Stimulated activated CD8-positive, alpha-beta memory T cell treated with anti-CD3 and anti-CD28 coated beads, Interleukin-4, amount 100 ng/mL, for 48 hours (primary cell): ENCODE measurements at regions not wholly inside any gene's neighbourhood (a gene's known extent, or its start where the extent isn't known, plus 50 kb on each side); places are given as distances from the start of the nearest gene placed in this dataset.

ENCODE experiments used
- DNase-seq: peaks from one replicate; pipeline ENCODE4 v3.0.0-alpha.2; 2020

DNA sequence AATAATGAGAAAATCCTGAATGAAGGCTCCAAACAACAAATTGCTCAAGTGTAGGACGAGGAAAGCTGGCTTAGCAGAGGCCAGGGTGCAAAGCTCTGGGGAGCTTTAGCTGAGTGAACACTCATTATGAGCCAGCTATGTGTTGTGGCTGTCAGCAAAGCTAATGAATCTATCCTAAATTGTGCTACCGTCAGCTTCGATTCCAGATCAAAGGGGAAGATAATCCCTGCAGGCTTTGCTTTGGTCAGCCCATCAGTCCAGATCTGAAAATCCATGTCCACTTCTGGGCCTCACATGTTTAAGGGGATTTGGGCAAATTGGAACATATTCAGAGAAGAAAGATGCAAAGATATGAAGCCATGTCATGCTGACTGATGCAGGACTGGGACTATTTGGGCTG is 180.9 kb upstream of the ZBED5 start:
- no peak for DNase-seq

DNA sequence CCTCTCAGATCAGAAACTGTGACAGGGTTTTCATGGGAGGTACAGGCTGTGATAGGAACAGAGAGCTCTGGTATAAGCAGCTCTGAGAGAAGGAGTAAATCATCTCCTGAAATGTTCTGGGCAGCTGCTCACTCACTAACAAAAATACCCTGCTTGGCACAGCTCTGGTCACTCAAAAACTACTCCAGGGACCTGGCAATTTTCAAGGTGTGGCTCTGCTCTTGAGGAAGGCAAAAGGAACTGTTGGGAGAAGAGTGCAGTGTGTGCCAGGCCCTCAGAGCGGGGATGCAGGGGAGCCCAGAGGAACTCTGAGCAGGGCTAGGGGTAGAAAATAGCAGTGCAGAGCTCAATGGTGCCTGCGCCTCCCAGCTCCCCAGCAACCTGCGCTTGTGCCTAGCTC is 180.5 kb upstream of the ZBED5 start:
- DNase-seq: no peak

DNA sequence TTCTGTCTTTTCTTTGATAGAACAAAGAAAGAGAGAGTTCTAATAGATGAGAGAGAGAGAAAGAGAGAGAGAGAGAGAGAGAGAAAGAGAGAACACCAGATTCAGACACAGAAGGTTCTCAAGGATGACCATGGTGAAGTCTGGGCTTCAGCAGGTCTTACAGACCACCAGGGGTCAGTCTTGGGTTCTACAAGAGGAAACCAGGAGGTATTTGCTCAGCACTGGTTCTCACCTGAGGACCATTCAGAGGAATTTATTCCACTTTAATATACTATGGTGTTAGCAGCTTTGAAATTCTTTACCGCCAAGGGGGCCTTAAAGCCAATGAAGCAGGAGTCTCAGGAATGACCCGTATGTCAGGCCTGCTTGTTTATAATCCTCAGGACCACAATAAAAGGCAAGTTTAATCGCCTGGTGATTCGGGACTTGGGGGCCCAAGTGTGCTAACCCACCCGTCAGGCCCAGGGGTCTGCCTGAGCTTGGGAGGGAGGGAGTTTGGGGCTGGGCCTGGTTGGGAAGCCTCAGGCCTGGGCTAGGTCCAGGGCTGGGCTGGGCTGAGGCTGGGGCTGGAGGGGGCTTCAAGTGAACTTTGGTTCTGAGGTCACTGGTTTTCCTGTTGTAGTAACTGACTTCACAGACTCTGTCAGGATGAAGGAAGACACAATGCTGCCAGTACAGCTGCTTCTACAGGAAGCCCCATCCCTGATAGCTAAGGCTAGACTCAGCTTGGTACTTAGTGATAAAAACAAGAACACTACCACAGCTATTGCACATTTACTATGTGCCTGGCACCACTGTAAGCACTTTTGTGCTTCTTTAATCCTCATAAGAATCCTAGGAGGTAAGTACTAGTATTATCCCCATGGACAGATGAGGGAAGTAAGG is 179.2 kb upstream of the ZBED5 start:
- DNase-seq: peak; percentile 31

DNA sequence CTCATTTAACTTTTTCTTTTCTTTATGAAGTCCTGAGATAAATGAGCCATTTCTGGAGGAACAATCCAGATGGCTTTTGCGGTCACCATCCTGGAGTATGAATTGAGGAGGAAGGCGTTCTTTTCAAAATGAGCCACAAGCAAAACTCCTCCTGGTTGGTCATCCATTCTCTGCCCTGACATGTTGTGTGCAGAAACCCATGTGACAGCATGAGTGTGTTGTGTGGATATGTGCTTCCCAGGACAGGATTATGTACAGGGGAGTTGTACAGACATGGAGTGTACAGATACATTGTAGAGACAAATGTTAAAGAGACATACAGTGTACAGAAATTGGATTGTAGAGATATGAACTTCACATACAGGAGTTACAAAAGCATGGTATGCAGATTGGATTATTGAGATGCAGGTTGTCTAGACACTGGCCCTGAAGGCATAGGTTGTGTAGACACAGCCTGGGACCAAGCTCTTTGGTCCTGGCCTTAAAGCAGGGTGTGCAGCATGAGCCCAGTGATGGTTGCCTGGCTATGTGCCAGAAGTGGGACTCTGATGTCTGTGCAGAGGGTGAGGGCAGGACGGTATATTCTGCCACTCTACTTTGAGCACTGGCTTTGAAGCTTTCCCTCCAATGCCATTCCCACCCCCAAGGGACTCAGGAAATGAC is 178.5 kb upstream of the ZBED5 start:
- DNase-seq: no peak

DNA sequence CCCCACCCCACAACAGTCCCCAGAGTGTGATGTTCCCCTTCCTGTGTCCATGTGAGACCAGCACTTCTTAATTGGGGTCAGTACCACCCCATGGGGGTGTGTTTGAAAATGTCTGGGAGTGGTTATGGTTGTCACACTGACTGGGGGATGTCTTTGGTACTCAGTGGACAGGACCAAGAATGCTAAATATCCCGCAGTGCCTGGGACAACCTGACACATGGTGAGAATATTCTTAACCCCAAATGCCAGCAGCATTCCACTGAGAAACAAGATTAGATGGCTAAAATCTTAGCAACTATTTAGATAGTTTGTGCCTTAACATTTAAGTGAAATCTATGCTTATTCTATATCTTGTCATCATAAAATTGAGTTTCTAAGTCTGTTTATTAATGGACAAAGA is 177.5 kb upstream of the ZBED5 start:
- no peak for DNase-seq

GRCh38 chr11:11034476-11034875 is 176.6 kb upstream of the ZBED5 start:
- DNase-seq: no peak

DNA sequence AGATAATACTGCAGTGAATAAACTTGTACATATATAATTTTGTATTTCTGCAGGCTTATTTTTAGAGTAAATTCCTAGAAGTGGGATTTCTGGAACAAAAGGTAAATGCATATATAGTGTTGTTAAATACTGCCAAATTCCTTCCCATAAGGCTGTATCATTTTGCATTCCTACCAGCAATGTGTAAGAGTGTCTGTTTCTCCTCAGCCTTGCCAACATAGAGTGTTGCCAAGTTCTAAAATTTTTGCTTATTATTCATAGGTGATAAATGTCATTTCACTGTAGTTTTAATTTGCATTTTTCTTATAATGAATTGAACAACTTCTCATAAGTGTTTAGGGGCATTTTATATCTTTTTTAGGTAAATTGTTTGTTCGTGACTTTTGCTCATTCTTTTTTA is 174.2 kb upstream of the ZBED5 start:
- no peak for DNase-seq

GRCh38 chr11:11029027-11029426 is 171.2 kb upstream of the ZBED5 start:
- DNase-seq: no peak

DNA sequence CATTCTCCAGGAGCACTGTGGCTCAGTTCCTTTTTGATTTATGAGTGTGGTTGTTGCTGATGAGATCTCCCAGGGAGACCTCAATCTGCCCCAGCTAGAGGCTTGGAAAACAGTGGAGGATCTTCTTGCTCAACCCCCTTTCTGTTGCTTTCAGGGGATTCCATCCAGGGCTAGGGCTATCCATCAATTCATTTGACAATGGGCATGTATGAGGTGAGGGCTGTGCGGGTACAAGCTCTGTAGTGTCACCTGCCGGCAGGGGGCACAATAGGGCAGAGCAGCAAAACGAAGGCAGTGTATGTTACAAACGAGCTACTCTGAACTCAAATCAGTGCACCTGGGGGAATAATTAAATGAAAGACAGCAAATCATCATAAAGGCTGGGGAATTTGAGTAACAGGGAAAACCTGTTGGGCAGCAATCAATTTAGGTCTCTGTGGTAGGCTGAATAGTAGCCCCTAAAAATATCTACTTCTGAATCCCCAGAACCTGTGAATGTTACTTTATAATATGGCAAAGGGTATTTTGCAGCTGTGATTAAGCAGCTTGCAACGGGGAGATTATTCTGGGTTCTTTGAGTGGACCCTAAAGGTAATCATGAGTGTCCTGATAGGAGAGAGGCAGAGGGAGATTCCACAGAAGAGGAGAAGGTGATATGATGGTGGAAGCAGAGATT is 170.3 kb upstream of the ZBED5 start:
- DNase-seq: peak; percentile 85

GRCh38 chr11:11027288-11027687 is 169.4 kb upstream of the ZBED5 start:
- DNase-seq: no peak

DNA sequence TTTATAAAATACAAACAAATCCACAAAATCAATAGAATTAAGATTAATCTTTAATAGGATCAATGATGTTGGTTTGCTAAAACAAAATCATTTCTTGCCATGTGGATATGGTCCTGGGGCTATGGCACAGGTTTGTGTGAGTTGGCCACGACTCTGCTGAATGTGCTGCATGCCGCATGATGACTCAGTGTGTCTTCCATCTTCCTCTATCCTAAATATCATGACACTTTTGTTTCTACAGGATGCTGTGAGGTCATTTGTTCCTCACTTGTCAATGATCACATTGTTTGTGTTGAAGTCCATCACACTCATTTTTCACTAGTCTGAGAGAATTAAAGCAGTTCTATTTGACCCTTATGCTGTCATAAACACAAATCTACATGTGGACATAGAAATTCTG is 167.2 kb upstream of the ZBED5 start:
- DNase-seq: no peak

GRCh38 chr11:11022125-11022730 is 164.4 kb upstream of the ZBED5 start:
- DNase-seq: no peak

- no peak for DNase-seq
These were observed 163.7 kb upstream of the ZBED5 start for GRCh38 chr11:11021563-11021962.

GRCh38 chr11:11020747-11021149 is 162.9 kb upstream of the ZBED5 start:
- DNase-seq: no peak

DNA sequence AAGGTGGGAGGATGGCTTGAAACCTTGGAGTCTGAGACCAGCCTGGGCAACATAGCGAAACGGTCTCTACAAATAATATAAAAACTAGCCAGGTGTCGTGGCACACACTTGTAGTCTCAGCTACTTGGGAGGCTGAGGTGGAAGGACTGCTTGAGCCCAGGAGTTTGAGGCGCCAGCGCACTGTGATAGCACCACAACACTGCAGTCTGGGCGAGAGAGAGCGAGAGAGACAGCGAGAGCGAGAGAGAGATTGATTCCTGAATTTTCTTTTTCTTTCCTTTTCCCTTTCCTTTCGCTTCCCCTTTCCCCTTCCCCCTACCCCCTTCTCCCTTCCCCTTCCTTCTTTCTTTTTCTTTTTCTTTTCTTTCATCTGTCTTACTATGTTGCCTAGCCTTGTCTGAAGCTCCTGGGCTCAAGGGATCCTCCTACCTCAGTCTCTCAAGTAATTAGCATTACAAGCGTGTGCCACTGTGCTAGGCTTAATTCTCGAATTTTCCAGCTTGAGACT is 162.4 kb upstream of the ZBED5 start:
- DNase-seq: no peak

DNA sequence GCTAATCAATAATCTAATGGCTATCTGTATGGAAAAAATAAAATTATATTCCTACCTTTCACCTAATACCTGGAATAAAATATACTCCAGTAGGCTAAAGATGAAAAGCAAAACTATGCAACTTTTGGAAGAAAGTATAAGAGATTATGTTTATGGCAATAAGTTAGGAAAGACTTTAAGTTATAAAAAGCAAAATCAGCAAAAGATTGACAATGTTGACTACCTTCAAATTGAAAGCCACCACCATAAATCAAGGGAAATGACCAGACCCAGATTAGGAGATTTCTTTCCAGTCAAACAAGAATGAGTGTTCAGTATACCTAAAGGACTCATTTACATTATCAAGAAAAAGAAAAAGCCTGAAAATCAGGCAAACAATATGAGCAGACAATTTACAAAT is 159.1 kb upstream of the ZBED5 start:
- no peak for DNase-seq

- DNase-seq: no peak
These were observed 158.2 kb upstream of the ZBED5 start for GRCh38 chr11:11016068-11016467.

GRCh38 chr11:11011617-11012016 is 153.8 kb upstream of the ZBED5 start:
- DNase-seq: no peak

GRCh38 chr11:11010624-11011127 is 152.8 kb upstream of the ZBED5 start:
- no peak for DNase-seq

DNA sequence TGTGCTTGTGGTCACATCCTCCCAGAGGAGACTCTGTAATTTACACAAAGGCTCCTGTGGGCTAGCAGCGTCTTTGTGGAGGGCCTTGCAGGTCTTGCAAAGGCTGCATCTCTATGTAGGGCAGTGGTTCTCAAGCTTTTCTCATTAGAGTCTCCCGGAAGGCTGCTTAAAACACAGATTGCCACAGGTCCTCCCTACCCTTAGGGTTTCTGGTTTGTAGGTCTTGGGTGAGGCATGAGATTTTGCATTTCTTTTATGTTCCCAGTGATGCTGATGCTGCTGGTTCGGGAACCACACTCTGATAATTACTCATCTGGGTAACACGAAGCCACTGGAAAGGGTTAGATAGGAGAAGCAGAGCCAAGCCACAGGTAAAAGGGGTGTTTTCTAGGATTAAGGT is 151.3 kb upstream of the ZBED5 start:
- no peak for DNase-seq

- no peak for DNase-seq
These were observed 146.2 kb upstream of the ZBED5 start for GRCh38 chr11:11004069-11004468.

DNA sequence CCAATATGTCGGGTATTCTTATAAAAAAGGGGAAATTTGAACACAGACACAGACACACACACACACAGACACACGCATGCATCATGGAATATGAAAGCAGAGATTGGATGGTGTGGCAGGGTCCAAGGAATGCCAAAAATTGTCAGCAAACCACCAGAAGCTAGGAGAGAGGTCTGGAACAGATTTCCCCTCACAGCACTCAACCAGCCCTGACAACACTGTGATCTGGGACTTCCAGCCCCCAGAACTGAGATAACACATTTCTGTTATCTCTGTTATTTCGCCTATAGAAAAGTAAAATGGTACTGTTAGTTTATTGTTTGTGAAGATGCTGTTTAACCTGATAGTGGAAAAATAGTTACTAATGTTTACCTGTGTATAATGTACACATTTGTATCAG is 145.4 kb upstream of the ZBED5 start:
- DNase-seq: no peak
